LNCAP (cell line): ENCODE measurements at regions not wholly inside any gene's neighbourhood (a gene's known extent, or its start where the extent isn't known, plus 50 kb on each side); places are given as distances from the start of the nearest gene placed in this dataset.

Source experiments
- CTCF ChIP-seq: fragments of 450-650 bp; IDR thresholded peaks from 2 replicates; pipeline ENCODE4 v1.5.1; 2017; ENCODE audit warnings: mild to moderate bottlenecking

- TF ChIP-seq CTCF = no peak
Observed at GRCh38 chr3:18047052-18047451, 304.6 kb upstream of the TBC1D5 start.

GRCh38 chr3:18046131-18046915 is 303.9 kb upstream of the TBC1D5 start:
- no peak for TF ChIP-seq CTCF

- TF ChIP-seq CTCF = no peak
Observed at GRCh38 chr3:18044971-18045880, 302.8 kb upstream of the TBC1D5 start.

GRCh38 chr3:18044191-18044590 is 301.8 kb upstream of the TBC1D5 start:
- TF ChIP-seq CTCF = no peak

GRCh38 chr3:18036450-18036815 is 294.0 kb upstream of the TBC1D5 start:
- no peak for TF ChIP-seq CTCF

- TF ChIP-seq CTCF = no peak
Observed at GRCh38 chr3:18035641-18036449, 293.4 kb upstream of the TBC1D5 start.

- no peak for TF ChIP-seq CTCF
Observed at GRCh38 chr3:18033581-18034108, 291.2 kb upstream of the TBC1D5 start.
